Caco-2 (cell line): ENCODE measurements at regions not wholly inside any gene's neighbourhood (a gene's known extent, or its start where the extent isn't known, plus 50 kb on each side); places are given as distances from the start of the nearest gene placed in this dataset.

Experiments
- BruUV-seq: library from RNA; stranded (reverse); fragments of 400-500 nt; replicated peaks from 2 replicates; lab custom pipeline; 2021; lab: Mats Ljungman, UMichigan
- CTCF ChIA-PET: fragments of 300-600 bp; sonication (Branson Sonifier 250); formaldehyde crosslinking; loops from one replicate; lab custom pipeline; 2022; ENCODE audit warnings: antibody characterized with exemption; lab: Charles Lee
- POLR2A ChIA-PET: fragments of 300-600 bp; sonication (Branson Sonifier 250); formaldehyde crosslinking; loops from one replicate; lab custom pipeline; 2022; ENCODE audit warnings: antibody characterized with exemption; lab: Charles Lee
- DNase-seq, 2 experiments: peaks; one replicate each; pipeline versions ENCODE4 v3.0.0 to v3.0.0-alpha.2; 2020 to 2022
- H3K27me3 ChIP-seq: replicated peaks from 2 replicates; pipeline ENCODE4 v1.6.0; 2011; ENCODE audit warnings: low read length; ENCODE audit not compliant: control insufficient read depth, insufficient read depth
- H3K36me3 ChIP-seq: 2 replicates; pipeline ENCODE4 v1.5.1; 2011; ENCODE audit warnings: low read length; ENCODE audit not compliant: control insufficient read depth, insufficient read depth
- H3K4me1 ChIP-seq: fragments of 250-450 bp; sonication (Bioruptor Pico); 2 replicates; pipeline ENCODE4 v1.5.1; 2020; ENCODE audit warnings: mild to moderate bottlenecking
- H3K4me3 ChIP-seq: 2 replicates; pipeline ENCODE4 v1.5.1; 2011; ENCODE audit warnings: low read depth, mild to moderate bottlenecking, control low read depth, low read length
- H3K9me3 ChIP-seq: fragments of 250-450 bp; sonication (Bioruptor Pico); 2 replicates; pipeline ENCODE4 v1.5.1; 2020; ENCODE audit warnings: mild to moderate bottlenecking, moderate library complexity
- H3K27ac Mint-ChIP-seq: one replicate; pipeline ENCODE4 v1.8.0; 2022; ENCODE audit warnings: mixed read lengths; ENCODE audit not compliant: unreplicated experiment
- H3K27me3 Mint-ChIP-seq: one replicate; pipeline ENCODE4 v1.8.0; 2022; ENCODE audit warnings: mixed read lengths; ENCODE audit not compliant: insufficient read depth, unreplicated experiment
- H3K36me3 Mint-ChIP-seq: one replicate; pipeline ENCODE4 v1.8.0; 2022; ENCODE audit warnings: mild to moderate bottlenecking, mixed read lengths; ENCODE audit not compliant: insufficient read depth, unreplicated experiment
- H3K4me1 Mint-ChIP-seq: one replicate; pipeline ENCODE4 v1.8.0; 2022; ENCODE audit warnings: low read depth, mixed read lengths; ENCODE audit not compliant: unreplicated experiment
- H3K4me3 Mint-ChIP-seq: one replicate; pipeline ENCODE4 v1.8.0; 2022; ENCODE audit warnings: mild to moderate bottlenecking, moderate library complexity, mixed read lengths; ENCODE audit not compliant: unreplicated experiment
- H3K9me3 Mint-ChIP-seq: one replicate; pipeline ENCODE4 v1.8.0; 2022; ENCODE audit warnings: mixed read lengths; ENCODE audit not compliant: unreplicated experiment
- intact Hi-C: fragments of 100-400 bp; cut with micrococcal nuclease; formaldehyde crosslinking; loops from one replicate; pipeline ENCODE4 v1.10.0; 2022; ENCODE audit not compliant: unreplicated experiment
- TF ChIP-seq, protein P1 (sequence below), 2 experiments: fragments of 200-600 bp in 1 of 2; IDR thresholded peaks; 1 replicate in 1 of 2; 2 replicates in 1 of 2; pipeline versions ENCODE4 v1.5.1 to v1.8.0; 2011 to 2022; ENCODE audit warnings: antibody characterized with exemption in 1 of 2, control low read depth in 1 of 2, inconsistent platforms in 1 of 2, low read depth in 1 of 2, low read length in 1 of 2, mild to moderate bottlenecking in 1 of 2, moderate library complexity in 1 of 2; ENCODE audit not compliant: insufficient read depth in 1 of 2, severe bottlenecking in 1 of 2, unreplicated experiment in 1 of 2

DNA sequence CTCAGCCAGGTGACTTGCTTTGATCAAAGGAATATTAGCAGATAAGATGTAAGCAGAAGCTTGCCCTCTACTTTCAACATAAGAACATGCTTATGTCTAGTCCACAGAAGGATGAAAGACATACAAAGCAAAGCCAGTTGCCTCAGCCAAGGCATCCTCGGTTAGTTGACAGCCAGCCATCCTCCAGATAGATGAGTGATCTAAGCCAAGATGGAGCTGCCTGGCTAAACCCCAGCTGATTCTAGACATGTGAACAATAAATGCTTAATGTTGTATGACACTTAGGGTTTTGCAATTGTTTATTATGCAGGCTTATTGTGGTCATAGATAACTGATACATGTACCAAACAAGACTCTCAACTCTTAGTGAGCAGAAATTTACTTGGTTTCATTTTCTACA, 157.6 kb upstream of the TMTC2 start:
- TF ChIP-seq, protein P1, sequence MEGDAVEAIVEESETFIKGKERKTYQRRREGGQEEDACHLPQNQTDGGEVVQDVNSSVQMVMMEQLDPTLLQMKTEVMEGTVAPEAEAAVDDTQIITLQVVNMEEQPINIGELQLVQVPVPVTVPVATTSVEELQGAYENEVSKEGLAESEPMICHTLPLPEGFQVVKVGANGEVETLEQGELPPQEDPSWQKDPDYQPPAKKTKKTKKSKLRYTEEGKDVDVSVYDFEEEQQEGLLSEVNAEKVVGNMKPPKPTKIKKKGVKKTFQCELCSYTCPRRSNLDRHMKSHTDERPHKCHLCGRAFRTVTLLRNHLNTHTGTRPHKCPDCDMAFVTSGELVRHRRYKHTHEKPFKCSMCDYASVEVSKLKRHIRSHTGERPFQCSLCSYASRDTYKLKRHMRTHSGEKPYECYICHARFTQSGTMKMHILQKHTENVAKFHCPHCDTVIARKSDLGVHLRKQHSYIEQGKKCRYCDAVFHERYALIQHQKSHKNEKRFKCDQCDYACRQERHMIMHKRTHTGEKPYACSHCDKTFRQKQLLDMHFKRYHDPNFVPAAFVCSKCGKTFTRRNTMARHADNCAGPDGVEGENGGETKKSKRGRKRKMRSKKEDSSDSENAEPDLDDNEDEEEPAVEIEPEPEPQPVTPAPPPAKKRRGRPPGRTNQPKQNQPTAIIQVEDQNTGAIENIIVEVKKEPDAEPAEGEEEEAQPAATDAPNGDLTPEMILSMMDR (IDR thresholded peaks at IDR 0.05; ENCODE audit: insufficient read depth in 1 of 2, low read depth in 1 of 2, low read length in 1 of 2, severe bottlenecking in 1 of 2, unreplicated experiment in 1 of 2): no peak
- intact Hi-C loops: loop anchor here (10.0 kb wide), 1 partner anchor 1296 kb away; no protein-coding TSS in a partner anchor
- peaks cover 9% of the 10 kb centered on the region for H3K4me1 ChIP-seq
- Mint-ChIP-seq H3K4me3 (no peak overlapping the region), H3K27ac (no peak overlapping the region), H3K4me1 (peaks cover 4% of the 10 kb centered on the region), H3K27me3 (peaks cover 2% of the 10 kb centered on the region), H3K36me3 (no peaks in the 10 kb centered on the region), H3K9me3 (no peaks in the 10 kb centered on the region)
- no peak for DNase-seq
- no TSS peak for BruUV-seq
- H3K4me3 ChIP-seq: no peak overlapping the region
- no peaks in the 10 kb centered on the region for H3K9me3 ChIP-seq
- no peaks in the 10 kb centered on the region for H3K36me3 ChIP-seq
- no peaks in the 10 kb centered on the region for H3K27me3 ChIP-seq
- ChIA-PET CTCF (no interaction called here), POLR2A (no interaction called here)

DNA sequence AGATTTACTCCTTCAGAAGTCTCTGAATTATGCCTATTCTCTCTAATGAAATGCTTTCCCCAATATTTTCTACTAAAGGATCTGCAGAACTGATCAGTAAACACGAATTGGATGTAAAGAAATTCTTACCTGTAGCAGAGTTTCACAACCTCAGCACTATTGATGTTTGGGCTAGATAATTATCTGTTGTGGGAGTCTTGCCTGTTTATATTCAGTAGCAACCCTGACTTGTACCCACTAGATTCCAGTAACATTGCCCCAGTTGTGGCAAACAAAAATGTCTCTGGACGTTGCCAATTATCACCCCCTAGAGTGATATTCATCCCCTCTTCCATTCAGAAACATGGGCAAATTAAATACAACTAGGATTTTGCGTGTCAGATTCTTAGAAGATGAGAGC, 156.8 kb upstream of the TMTC2 start:
- Mint-ChIP-seq H3K27me3 (peaks cover 2% of the 10 kb centered on the region), H3K36me3 (no peaks in the 10 kb centered on the region), H3K27ac (no peak overlapping the region), H3K4me3 (no peak overlapping the region), H3K4me1 (no peaks in the 10 kb centered on the region), H3K9me3 (no peaks in the 10 kb centered on the region)
- ChIA-PET POLR2A (no interaction called here), CTCF (no interaction called here)
- intact Hi-C loops: loop anchor here (10.0 kb wide), 1 partner anchor 1295 kb away; no protein-coding TSS in a partner anchor
- no peaks in the 10 kb centered on the region for H3K9me3 ChIP-seq
- H3K4me1 ChIP-seq: peaks cover under 1% of the 10 kb centered on the region; the same call in 1 of the 2 replicates
- no peak for DNase-seq
- TF ChIP-seq, protein P1 (IDR thresholded peaks at IDR 0.05; ENCODE audit: insufficient read depth in 1 of 2, low read depth in 1 of 2, low read length in 1 of 2, severe bottlenecking in 1 of 2, unreplicated experiment in 1 of 2): no peak
- no peak overlapping the region for H3K4me3 ChIP-seq
- BruUV-seq: no TSS peak
- H3K36me3 ChIP-seq: no peaks in the 10 kb centered on the region
- H3K27me3 ChIP-seq: no peaks in the 10 kb centered on the region

DNA sequence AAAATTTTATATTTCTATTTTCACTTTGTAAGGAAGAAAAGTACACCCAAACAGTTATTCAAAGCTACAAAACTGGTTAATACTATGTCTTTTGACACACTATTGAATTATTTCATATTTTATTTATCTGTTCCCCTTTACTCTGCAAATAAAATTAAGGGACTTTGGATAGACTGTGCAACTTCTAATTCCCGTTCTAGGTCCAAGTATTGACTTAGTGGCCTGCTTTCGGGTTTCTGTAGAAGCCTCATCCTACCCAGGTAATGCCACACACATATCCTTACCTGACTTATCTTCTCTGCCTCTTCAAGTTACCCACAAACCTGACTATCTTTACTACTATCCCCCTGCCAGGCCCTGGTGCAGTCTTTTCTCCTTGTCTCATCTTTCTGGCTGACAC, 156.3 kb upstream of the TMTC2 start:
- Mint-ChIP-seq H3K36me3 (no peaks in the 10 kb centered on the region), H3K27me3 (peaks cover 2% of the 10 kb centered on the region), H3K27ac (no peak overlapping the region), H3K9me3 (no peaks in the 10 kb centered on the region), H3K4me1 (no peaks in the 10 kb centered on the region), H3K4me3 (no peak overlapping the region)
- H3K4me3 ChIP-seq: no peak overlapping the region
- intact Hi-C loops: no loop called here
- DNase-seq: no peak
- ChIA-PET CTCF (no interaction called here), POLR2A (no interaction called here)
- TF ChIP-seq, protein P1 (IDR thresholded peaks at IDR 0.05; ENCODE audit: insufficient read depth in 1 of 2, low read depth in 1 of 2, low read length in 1 of 2, severe bottlenecking in 1 of 2, unreplicated experiment in 1 of 2): no peak
- no peaks in the 10 kb centered on the region for H3K9me3 ChIP-seq
- no peaks in the 10 kb centered on the region for H3K4me1 ChIP-seq
- no peaks in the 10 kb centered on the region for H3K36me3 ChIP-seq
- no peaks in the 10 kb centered on the region for H3K27me3 ChIP-seq
- no TSS peak for BruUV-seq
